Activated CD8-positive, alpha-beta memory T cell treated with anti-CD3 and anti-CD28 coated beads for 4 hours (primary cell): ENCODE measurements at regions not wholly inside any gene's neighbourhood (a gene's known extent, or its start where the extent isn't known, plus 50 kb on each side); places are given as distances from the start of the nearest gene placed in this dataset.
"Not testable (repeated sequence)": the region's sequence is repeated elsewhere in the genome, so short reads cannot be mapped to it uniquely, and the experiment has no call there.

ENCODE experiments used
- DNase-seq, 2 donors: peaks; one replicate each; pipeline ENCODE4 v3.0.0-alpha.2; 2020; ENCODE audit warnings: low read depth in 2 of 2

GRCh38 chr6:6812427-6812826, 223.9 kb downstream of the LY86 start:
- DNase-seq: no peak

- DNase-seq: no peak
These were observed 227.2 kb downstream of the LY86 start for GRCh38 chr6:6815732-6816131.

- DNase-seq: no peak
These were observed 228.2 kb downstream of the LY86 start for GRCh38 chr6:6816716-6817115.

DNA sequence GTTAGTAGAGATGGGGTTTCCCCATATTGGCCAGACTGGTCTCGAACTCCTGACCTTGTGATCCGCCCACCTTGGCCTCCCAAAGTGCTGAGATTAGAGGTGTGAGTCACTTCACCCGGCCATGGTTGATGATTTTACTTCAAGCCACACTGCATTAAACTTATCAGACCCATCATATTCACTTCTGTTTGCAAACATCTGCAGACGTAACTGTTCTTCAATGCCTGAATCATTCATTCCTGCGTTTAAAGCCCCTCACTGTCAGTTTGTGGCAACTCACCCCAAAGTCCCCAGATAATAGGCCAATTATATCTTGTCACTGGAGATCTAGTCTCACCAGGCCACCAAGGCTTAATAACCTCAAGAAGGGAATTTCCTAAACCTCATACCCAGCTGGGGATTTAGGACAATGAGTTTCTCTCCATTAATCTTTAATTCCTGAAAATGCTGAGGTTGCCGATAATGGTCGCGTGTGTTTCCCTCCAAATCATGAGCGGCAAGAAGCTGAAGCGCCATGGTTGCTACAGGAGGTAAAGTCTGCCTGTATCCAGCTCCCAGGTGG, 229.6 kb downstream of the LY86 start:
- no peak for DNase-seq

- no peak for DNase-seq
These were observed 232.2 kb downstream of the LY86 start for GRCh38 chr6:6820641-6821238.

DNA sequence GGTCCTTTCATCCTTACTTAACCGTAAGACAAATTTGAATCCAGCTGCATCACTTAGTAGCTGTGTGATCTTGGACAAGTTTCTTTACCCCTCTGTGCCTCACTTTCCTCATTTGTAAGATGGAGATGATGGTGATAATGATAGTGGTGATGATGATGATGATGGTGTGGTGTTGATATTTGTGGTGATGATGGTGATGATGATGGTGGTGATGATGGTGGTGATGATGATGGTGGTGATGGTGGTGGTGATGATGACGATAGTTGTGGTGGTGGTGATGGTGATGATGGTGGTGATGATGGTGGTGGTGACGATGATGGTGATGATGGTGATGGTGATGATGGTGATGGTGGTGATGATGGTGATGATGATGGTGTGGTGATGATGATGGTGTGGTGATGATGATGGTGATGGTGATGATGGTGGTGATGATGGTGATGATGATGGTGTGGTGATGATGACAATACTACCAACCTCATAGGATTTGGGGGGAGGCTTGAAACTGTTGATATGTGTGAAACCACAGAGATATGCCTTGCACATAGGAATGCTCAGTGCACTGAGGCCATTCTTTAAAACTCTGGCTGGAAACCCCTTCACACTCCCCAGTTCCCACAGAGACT, 233.2 kb downstream of the LY86 start:
- no peak for DNase-seq

DNA sequence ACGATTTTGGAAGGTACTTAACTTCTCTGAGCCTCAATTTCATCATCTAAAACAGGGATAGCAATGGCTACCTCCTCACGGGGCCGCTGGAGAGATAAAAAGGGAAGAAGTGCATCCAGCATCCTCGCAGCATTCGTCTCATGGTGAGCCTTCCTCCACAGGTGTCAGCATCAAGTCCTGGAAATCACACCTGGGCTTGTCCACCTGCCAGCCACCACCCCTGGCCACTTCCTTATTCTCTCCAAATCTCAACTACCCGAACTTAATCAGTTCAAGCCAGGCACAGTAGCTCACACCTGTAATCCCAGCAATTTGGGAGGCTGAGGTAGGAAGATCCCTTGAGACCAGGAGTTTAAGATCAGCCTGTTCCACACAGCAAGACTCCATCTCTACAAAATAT, 234.5 kb downstream of the LY86 start:
- DNase-seq: no peak

DNA sequence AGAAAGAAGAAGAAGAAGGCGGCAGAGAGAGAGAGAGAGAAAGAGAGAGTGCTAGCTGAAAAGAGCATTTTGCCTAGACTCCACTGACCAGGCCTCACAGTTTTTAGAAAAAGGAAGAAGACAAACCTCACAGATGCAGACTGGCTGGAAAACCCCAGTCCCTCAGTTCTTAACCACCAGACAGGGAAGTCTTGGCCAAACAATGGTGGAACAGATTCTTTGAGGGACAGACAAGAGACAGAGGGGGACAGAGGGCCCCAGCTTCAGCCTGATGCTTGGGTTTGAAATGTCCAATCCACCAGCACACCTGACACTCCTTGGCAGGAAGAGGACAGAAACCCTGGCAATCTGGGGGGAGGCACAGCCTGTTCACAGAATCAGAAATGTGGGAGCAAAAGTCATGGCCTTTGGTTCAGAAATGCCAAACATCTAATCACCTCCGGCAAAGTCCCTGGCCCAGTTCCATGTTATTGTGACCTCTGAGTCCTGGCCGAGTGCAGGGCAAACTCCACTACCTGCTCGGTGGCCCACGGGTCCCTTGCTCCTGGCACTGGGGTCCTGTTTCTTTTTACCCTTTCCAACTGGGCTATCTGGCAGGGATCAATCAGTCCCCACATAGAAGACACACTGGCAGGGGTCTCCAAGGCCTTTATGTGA, 235.2 kb downstream of the LY86 start:
- no peak for DNase-seq

GRCh38 chr6:6824381-6824780, 235.9 kb downstream of the LY86 start:
- no peak for DNase-seq

DNA sequence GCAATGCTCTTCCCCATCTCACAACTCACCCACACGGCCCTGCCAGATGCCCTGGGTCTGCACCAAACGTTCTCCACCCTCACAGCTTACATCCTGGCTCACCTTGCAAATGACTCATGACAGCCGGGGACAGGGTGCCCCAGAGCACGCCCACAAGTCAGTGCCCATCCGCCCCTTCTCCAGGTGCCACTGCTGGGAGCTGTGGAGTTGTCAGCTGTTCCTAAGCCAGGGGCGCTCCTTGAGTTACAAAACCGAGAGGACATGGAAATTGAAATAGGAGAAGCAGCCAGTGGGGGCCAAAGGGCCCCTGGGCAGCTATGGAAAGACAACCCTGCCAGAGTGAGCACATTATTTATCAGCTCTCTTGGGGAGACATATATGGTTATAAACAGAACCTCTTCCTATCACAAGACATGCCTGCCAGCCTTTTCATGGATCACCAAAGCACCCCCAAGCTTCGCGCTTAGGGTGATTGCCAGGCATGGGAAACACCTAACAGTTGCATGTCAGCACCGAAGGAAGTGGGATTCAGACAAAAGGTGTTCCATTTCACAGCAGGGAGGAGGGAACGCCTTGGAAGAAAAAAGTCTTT, 236.8 kb downstream of the LY86 start:
- no peak for DNase-seq

- DNase-seq: no peak
These were observed 237.8 kb downstream of the LY86 start for GRCh38 chr6:6826095-6826901.

GRCh38 chr6:6826961-6827360, 238.4 kb downstream of the LY86 start:
- no peak for DNase-seq

- DNase-seq: no peak
These were observed 241.6 kb downstream of the LY86 start for GRCh38 chr6:6829872-6830685.

GRCh38 chr6:6830686-6831063, 242.2 kb downstream of the LY86 start:
- not testable (repeated sequence) for DNase-seq

- no peak for DNase-seq
These were observed 243.9 kb downstream of the LY86 start for GRCh38 chr6:6832439-6832838.

DNA sequence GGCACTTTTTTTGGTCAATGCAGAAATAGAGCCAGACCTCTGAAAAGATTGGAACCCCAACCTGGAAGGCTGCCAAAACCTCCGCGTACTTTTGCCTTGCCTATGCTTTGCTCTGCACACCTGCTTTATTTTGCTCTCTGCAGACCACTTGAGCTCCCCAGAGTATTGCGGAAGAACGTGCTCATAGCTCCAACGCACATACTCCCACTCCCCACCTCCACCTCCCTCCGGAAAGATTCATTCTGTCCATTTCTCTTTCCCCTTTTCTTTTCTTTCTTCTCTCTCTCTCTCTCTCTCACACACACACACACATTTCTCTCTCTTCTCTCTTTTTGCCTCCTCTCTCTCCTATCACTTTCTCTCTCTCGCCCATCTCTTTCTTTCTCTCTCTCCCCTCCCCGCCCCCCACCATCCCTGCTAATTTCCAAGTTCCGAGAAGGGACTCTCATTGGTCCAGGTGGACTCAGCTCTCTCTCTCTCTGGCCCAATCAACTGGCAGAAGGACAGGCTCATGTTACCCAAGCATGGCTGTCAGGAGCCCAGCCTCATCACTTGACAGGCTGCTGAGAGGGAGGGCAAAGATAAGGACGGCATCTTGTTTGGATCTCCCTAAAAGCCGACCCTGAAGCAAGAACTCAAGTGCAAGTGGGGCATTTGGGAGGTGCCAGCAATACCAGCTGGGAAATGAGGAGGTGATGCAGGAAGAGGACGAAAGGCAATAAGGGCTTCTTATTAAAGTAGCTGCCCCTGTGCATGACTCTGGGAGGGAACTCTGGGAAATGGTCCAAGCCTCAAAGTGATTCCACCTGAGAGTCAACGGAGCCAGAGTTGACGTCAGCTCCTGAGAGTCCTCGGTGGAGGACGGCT, 246.1 kb downstream of the LY86 start:
- no peak for DNase-seq

- no peak for DNase-seq
These were observed 246.6 kb downstream of the LY86 start for GRCh38 chr6:6835223-6835503.

- DNase-seq: no peak
These were observed 248.3 kb downstream of the LY86 start for GRCh38 chr6:6836609-6837406.

- no peak for DNase-seq
These were observed 249.1 kb downstream of the LY86 start for GRCh38 chr6:6837541-6838080.
